Pons (tissue), 1 donor: ENCODE measurements at regions not wholly inside any gene's neighbourhood (a gene's known extent, or its start where the extent isn't known, plus 50 kb on each side); places are given as distances from the start of the nearest gene placed in this dataset.

ENCODE experiments used
- DNase-seq: peaks from one replicate; pipeline ENCODE4 v3.0.0-alpha.2; 2016; ENCODE audit warnings: low spot score

DNA sequence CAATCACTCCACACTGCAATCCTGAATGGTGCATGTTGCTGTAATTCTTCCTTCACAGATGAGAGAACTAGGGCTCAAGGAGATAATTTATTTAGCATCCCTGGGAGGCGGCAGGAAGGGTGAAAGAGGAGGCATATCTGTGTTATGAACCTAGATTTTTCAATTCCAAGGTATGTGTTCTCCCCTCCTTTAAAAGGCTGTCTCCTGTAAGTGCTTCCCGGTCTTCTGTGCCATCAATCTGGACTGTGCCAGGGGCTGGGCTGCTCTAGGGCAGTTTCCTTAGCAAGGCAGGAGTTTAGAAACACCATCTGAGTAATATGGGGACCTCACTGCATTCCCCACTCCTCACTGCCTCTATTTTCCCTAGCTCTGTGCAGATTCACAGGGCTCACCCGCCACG is 185.0 kb downstream of the RFC3 start:
- DNase-seq: no peak

DNA sequence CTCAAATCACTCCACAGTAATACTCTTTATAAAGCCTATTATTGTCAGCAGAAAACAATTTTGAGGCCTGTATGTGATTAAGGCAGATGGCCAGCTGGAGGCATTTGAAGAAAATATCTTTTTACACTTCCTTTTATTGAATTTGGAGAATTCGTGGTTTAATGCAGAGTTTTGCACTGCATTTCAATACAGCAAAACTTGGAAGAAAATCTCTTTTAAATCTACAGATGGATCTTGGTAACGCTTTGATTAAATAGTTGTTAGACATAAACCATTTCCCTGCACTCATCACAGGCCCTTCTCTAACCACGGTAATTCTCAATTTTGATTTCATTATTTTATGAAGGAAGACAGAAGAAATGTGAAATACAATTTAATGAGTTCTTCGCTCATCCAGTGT is 185.7 kb downstream of the RFC3 start:
- DNase-seq: no peak

DNA sequence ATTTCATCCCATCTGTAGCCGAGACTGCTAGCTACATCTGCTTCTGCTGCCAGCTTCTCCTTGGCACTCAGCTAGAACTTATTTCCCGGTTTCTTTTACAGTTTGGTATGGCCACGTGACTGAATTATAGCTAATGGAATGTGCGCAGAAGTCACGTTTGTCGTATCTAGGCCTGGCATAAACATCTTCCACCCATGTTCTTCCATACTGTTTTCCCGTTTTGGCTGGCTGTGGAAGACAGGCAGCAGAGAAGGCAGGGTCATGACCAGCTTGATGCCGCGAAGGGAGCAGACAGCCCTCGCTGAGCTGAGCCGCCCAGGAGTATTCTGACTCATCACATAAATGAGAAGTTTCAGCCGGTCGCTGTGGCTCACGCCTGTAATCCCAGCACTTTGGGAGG is 186.7 kb downstream of the RFC3 start:
- DNase-seq: no peak

DNA sequence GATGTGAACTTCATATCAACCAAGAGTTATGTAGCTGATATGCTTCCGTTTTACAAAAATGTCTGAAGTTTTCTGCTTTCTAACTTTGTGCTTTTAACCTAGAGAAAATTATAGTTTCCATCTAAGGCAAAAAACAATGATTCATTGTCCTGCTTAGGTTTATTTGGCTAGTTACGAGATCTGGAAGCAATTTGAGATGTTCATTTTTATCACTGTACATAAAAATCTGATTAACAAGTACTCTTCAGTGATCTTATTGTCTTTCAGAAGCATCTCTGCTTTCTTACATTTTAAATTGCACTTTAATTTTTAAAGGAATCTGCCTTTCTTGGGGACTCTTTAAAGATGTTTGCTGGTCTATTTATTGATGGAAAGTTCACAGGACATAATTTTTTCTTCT is 188.1 kb downstream of the RFC3 start:
- DNase-seq: no peak

DNA sequence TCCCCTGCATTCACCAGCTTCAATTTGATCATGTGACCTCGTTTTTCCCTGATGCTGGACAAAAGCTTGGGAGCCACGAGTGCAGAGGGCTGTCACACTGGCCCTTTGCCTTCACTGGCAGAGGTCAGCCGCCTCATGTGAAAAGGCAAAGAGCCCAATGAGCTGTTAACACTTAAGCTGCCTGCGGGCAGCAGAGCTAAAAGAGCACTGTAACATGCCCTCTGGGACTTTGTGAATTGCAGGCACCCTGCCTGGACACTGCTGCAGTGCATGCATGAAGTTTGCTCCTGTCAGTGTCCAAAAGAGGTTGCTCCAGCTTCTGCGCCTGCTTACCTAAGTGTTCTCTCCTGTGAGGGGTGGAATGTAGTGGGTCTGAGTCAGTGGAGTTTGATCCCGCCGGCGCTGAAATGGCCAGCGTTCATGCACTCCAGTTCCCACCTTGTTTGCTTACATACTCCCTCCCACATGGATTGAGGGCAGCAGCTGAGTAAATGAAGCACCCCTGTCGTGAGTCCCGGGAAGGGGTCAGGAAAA is 193.7 kb downstream of the RFC3 start:
- DNase-seq: no peak

DNA sequence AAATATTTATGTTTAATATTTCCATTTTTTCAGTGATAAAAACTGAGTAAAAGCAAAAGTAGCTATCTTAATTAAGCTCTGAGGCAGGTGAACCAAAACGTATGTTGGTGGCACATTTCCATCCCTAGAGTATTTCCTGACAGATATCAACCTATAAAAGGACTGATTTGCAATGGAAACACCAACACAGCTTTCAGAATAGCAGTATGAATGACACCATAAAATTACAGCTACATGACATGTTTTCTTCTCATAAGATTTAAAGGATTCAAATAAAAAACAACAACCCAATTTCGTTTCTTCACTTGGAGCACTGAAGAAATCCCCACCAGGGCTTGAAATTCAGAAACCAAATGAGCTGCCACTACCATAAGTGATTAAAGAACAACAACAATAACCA is 194.4 kb downstream of the RFC3 start:
- no peak for DNase-seq

DNA sequence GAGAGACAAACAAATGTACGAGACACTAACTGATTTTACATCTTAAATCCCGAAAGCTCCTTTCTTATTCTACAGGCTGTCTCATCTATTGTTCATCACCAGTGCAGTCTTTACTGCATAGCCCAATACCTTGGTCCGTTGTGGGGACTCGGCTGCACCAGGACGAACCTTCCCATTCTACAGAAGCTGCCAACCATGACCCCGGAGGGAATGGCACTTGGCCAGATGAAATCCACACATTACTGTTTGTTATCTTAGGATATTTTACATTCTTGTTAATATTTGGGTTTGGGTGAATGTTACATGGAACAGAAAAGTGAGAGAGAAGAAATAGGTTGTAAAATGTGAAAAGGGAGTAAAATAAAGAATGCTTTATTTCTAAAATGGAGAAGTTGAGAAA is 195.1 kb downstream of the RFC3 start:
- no peak for DNase-seq

DNA sequence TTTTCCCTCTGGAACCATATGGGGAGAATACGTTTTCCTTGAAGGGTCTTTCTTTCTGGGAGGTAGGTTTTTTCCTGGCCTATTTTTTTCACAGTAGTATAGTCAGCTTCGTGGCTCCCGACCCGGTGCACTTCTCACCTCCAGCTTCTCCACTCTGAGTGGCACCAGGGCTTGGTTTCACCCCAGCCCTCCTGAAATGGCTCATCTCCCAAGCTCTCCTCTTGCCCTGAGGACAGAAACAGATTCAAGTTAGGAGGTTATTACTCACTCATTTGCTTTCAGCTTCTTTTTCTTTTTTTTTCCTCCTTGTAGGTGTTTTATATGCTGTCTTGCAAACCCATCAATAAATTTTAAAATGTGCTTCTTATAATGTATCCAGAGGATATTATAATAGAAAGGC is 199.3 kb downstream of the RFC3 start:
- DNase-seq: no peak

DNA sequence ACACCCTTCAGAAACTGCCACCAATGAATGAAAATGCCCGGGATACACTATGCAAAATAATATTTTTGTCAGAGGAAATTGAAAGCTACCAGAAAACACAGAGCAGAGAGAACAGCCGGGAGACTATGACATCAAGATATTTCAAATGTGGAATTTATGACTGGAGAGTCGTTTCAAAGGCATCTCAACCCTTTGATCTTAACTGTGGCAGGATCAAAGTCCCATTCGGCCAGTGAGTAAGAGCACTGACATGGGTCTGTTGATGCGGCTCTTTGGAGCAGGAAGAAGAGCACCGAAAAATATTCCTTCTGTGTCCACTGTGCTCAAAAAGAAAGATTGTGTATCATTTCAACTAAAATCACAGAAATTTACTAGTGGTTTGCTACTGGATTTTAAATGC is 201.9 kb downstream of the RFC3 start:
- DNase-seq: no peak

DNA sequence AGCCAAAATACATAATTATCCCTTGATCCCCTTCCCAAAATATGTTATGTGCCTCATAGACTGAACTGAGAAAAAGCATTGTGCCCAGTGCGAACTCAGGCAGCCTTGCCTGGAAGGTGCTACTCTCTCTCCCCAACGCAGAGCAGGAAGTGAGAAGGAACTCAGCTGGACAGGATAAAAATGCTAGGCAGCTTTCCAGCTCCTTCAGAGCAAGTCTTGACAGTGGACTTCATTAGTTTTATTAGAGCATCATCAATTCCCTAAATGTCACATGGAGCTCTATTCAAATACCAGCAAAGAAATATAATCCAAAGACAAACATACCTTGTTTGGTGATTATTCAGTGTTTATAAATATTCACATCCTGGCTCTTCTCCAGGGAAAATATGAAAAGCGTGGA is 202.4 kb downstream of the RFC3 start:
- DNase-seq: no peak

DNA sequence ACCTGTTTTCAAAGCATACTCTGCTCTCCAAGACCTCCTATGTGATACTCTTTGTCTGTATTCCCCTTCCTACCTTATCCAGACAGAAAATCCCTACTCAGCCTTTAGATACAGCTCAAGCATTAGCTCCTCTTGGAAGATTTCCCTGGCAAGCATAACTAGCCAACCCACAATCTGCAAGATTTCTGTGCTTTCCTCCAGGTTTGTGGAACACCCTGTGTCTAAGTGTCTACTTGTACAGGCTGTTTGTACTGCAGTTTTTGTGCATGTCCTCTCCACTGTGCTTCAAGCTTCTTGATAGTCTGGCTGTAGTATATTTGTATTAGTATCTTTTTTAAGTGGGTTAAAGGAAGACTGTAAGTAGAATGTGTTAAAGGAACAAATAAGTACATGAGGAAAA is 203.7 kb downstream of the RFC3 start:
- DNase-seq: no peak

DNA sequence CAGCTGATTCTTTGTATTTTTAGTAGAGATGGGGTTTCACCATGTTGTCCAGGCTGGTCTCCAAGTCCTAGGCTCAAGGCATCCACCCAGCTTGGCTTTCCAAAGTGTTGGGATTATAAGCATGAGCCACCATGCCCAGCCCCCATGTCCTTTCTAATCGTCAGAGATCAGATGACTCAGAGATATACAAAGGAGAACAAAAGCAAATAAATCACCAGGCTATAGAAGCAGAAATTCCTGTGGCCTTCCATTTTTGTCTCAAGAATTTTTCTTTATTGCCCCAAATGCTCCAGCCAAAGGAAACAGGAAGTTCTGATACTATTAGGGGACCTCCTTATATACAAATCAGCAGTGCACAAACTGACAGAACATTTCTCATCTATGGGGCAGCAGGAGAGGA is 207.8 kb downstream of the RFC3 start:
- no peak for DNase-seq

DNA sequence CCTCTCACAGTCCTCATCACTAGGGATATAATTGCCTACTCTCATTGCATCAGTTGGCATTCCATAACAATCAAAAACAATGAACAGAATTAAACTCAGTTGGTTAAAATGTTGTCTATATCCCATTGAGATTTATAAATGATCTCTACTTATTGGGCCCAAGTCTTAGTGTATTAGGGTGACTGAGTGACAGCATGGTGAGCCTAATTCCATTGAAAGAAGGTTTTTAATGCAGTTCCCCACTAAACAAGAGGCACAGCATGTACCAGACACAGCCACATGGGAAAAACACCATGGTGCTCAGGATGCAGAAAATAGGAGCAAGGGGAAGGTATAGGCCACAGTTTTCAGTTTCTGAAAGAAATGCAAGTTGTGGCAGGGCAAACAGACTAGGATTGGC is 208.4 kb downstream of the RFC3 start:
- no peak for DNase-seq

DNA sequence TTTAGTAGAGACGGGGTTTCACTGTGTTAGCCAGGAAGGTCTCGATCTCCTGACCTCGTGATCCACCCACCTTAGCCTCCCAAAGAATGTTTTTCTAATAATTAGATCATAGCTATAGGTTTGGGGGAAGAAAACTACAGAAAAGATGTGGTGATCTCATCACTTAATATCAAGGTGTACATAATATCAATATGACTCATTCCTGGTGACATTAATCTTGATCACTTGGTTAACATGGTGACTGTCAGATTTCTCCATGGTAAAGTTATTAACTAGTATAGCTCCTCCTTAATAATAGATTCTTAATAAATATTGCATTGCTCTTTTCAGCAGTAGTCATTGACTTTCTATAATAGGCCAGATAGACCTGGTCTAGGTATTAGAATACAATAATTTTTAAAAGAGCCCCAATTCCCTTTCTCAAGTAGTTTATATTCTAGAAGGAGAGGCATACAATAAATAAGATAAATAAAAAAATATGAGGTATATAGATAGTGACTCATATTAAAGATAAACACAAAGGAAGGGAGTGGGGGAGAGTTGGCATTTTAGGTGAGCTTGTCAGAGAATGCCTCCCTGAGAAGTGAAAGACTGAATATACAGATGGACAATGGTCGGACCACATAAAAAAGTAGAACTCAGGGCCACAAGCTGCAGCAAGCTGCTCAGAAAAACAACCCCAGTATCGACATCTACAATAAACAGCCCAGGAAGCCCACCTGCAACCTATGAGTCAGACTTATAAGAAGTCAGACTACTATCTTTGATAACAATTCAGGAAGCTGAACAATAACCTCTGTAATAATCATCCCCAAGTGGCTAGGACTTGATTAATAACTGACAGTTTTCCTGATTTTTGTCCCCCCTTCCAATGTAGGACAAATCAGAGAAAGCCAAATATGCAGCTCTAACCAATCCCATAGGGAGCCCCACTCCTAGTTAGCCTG is 210.8 kb downstream of the RFC3 start:
- no peak for DNase-seq

DNA sequence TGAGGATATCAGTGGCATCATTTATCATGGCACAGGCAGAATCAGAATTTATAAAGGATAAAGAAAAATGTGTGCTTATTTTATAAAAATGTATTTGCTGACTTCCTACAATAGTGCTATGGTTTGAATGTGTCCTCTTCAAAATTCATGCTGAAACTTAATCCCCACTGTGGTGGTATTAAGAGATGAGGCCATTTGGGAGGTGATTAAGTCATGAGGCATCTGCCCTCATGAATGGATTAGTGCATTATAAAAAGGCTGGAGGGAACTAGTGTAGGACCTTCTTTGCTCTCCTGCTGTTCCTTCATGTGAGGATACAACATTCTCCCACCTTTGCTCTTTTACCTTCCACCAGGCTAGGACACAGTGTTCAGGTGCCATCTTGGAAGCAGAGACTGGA is 212.8 kb downstream of the RFC3 start:
- DNase-seq: no peak

DNA sequence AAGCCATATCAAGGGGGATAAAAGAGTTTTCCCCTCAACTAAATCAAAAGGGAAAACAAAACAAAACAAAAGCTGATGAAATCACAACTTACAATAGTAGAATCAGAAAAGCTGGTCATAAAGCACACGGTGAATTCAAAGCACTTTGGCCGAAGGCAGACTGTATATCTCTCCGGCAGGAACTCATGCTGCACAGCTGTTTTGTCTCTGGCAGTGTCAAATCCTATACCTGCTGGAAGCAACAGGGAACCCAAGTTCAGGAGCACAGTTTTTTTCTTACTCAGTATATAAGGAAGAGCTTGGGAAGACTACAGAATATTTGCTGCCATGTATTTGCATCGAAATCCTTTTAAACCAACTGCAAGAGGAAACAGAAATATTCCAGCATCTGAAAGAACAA is 213.7 kb downstream of the RFC3 start:
- peak; percentile 3 for DNase-seq

DNA sequence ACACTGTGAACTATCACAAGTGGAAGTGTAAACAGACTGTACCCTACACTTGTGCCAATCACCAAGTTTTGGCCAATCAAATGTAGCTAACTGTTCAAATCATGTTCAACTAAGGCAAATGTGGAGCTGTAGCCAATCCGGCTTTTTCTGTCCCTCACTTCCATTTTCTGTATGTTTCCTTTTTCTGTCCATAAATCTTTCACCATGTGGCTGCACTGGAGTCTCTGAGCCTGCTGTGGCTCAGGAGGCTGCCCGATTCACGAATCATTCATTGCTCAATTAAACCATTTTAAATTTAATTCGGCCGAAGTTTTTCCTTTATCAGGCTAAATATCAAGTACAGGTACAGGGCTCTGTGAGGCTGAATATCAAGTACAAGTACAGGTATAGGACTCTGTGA is 216.5 kb downstream of the RFC3 start:
- DNase-seq: no peak

DNA sequence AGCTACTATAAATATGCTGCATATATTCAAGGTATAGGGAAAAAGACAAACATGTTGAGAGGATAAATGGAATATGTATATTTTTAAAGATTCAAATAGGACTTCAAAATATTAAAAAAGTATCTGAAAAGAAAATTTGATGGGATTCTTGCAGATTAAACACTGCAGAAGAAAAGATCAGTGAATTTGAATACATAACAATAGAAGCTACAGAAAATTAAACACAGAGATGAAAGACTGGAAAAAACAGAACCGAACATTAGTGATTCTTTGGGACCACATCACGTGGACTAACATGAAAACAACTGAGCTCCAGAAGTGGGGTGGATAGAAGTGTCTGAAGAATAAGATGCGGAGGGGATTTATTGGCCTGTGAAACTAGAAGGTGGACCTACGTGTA is 217.2 kb downstream of the RFC3 start:
- no peak for DNase-seq

DNA sequence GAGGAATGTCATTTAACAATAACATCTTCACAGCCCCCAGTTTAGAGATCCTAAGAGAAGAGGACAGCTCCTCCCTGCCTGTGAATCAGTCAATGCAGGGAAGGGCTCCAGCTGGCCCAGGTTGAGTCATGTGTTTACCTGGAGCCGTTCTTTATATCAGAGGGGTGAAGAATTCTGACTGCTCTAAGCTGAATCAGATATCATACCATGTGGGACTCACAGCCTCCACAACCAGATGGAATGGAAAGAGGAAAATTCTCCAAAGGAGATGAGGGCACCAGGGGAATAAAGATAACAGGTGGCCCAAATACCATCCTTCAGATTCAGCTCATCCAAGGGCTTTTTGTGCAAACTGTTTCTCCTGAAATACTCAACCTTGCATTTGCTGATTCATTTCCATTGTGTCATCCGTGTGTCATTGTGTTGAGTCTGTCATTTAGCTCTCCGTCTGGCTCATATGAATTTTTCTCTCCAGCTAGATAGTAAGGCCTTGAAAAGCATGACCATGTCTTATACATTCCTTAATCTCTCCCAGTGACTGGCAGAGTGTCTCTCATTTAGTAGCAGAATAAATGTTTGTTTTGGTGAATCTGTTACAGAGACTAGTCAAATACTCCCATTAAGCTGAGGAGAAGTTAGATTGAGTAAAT is 217.9 kb downstream of the RFC3 start:
- DNase-seq: no peak

DNA sequence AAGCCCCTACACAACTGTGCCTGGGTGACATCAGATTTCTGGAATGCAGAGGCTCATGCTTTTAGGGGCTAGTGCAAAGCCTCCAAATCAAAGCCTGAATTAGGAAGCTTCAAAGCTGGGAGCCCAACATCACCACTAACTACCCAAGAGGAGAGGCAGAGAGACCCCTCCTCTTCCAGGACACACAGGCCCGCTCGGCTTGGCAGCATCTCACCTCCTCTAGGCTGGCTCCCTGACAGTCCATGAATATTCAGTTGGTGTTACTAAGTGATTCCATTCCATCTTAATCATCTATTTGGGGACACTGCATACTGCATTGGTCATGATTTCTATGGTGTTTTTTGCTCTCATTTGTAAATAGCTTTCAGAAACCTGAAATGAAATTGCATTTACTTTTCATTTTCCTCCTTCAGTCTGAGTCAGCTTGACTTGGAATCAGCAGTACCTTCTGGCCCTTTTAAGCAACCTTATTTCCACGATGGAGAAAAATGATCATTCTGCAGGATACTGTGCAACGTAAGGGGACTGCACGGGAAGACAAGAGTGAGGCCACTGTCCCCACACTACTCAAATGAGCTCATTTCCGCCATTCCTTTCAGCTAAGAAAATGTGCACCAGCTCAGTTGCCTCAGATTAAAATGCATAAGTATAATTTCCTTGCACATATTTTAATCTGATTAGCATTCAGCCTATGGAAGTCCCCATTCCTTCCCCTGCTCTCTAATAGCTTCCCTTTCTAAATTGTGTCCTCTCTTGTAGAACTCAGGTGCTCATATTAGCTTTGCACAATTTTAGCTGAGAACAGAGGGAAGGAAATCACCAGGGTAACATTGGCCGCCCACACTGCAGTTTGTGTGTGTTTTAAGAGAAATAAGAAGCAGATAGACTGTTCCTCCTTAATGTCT is 219.9 kb downstream of the RFC3 start:
- DNase-seq: no peak

DNA sequence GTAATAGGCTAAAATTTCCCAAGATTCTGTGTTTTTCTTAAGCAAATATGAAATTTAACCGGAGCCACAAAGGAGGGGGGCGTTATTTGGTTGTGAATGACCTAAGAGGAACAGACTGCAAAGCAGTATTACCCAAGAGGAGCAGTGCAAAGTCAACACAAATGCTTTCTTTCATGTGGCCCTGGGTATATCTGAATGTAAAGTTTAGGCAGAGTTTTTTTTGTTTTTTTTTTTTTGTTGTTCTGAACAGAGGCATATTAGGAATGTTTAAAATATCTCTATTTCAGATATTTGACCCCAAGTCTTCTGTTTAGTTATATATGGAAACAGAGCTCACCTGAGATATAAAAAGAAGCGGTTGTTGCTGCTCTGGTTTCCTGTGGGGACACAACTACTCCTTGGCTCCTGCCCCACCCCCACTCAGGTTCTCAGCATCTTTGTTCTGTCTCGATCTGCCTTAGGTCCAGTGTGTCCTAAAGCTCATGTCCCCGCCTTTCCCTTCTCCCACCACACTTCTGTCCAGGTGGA is 220.7 kb downstream of the RFC3 start:
- no peak for DNase-seq

DNA sequence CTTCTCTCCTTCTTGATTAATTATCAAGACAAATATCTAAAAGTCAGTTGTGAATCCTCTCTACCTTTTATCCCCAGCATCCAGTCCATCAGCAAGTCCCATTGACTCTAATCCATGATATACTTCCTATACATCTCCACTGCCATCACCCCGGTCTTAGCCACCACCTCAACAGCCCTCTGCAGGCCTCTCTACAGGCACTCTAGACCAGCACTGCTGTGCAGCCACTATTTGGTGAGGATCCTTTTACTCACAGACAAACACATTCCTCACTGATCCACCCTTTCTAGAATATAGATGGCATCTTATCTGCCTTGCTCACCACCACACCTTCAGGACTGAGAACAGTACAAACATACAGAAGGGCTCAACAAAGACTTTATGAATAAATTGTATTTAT is 221.7 kb downstream of the RFC3 start:
- DNase-seq: no peak
